ENCODE measurements at regions not wholly inside any gene's neighbourhood (a gene's known extent, or its start where the extent isn't known, plus 50 kb on each side); places are given as distances from the start of the nearest gene placed in this dataset.
"Not testable (repeated sequence)": the region's sequence is repeated elsewhere in the genome, so short reads cannot be mapped to it uniquely, and the experiment has no call there.

DNA sequence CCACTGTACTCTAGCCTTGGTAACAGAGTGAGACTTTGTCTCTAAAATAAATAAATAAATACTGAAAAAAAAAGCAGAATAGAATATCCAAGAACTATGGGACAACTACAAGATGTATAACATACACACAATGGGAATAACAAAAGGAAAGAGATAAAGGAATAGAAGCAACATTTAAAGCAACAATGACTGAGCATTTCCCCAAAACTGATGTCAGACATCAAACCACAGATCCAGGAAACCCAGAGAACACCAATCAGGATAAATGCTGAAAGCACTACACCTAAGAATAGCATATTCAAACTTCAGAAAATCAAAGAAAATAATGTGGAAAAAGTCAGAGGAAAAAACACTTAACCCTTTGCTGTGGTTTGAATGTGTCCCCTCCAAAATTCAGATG lies 436.4 kb downstream of the ACTL7B start:
- no peak for DNase-seq (ENCODE audit: low read depth in 4 of 4, low spot score in 1 of 4)

DNA sequence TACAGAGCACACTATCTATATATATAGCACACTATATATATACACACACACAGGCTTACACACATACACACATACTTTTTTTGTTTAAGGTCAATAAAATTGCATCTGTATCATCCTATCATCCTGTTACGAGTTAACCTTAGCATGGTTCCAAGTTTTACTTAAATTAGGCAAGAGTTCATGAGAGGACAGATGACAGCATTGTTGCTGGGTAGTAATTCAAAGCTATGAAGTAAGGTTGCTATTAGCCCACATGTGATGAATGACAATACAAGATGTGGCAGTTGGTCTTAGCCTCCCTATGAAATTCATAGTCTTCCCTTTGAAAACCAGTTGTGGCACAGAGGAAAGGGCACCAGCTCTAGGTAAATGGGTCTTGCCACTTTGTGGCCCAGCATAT lies 438.1 kb downstream of the ACTL7B start:
- DNase-seq (ENCODE audit: low read depth in 4 of 4, low spot score in 1 of 4) = no peak

DNA sequence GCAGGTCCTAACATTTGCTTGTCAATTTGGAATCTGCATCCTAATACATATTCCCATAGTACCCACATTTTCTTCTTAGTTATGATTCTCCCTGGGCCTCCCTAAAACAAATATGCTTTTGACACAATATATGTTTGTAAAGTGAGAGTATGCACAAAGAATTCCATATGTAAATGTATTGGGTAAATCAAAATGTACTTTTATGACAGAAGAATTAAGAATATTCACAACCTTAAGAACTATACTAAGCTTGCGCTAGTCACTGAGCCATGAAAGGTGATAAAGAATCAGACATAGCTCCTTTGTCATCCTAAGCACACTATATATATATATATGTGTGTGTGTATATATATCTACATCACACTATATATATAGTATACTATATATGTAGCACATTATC lies 438.5 kb downstream of the ACTL7B start:
- no peak for DNase-seq (ENCODE audit: low read depth in 4 of 4, low spot score in 1 of 4)

DNA sequence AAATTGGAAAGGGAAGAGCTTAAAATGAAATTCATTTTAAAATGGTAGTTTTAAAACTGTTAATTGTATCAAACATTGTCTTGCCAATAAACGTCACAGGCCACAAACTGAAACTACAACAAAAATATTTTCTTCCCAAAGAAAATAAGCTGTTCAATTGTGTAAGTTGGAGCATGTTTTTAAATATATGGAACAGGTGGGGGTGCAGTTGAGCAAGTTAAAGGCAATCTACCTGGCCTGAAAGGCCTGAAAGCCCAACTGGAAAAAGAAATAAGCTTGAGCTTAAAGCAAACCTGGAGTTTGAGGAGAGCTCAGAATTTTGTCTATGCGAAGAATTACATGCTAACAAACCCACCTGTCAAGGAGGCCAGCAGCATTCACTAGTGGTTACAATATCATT lies 439.5 kb downstream of the ACTL7B start:
- no peak for DNase-seq (ENCODE audit: low read depth in 4 of 4, low spot score in 1 of 4)

GRCh38 chr9:108413809-108414208 lies 442.0 kb downstream of the ACTL7B start:
- no peak for DNase-seq (ENCODE audit: low read depth in 4 of 4, low spot score in 1 of 4)

DNA sequence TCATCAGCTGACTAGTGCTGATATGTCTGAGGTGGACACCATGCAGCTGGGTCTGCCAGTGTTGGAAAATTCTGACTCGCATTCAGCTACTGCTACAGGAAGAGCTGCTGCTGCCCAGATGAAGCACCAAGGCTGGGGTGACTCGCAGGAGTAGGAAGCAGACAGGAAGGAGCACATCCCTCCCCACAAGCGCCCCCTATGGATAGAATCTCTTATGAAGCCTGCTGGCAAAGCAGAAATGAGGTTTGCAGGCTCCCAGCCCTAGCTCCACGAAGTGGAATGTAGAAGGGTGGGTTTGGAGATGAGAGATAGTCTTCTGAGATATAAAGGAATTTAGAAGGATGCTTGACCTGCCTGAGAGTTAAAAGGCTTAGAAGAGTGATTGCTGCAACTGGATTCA lies 443.0 kb downstream of the ACTL7B start:
- DNase-seq (ENCODE audit: low read depth in 4 of 4, low spot score in 1 of 4) = no peak

DNA sequence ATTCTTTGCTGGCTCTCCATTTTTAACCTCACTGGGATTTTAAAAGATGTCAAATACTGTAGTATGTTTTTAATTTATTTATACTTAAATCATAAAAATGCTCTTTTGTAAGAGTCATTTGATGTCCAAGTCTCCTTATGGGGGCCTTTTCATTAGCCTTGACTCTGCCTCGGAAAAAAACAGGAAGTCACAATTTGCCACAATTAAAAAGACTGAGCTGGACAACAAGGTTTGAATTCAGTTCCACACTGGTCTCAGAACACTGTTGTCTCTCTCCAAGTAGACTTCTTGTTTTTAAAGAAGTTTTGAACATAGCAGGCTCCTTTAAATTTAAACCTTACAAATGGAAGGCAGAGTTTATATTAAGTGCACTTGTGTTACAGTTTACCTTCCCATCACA lies 444.2 kb downstream of the ACTL7B start:
- DNase-seq (ENCODE audit: low read depth in 4 of 4, low spot score in 1 of 4) = no peak

GRCh38 chr9:108410161-108410560 lies 445.6 kb downstream of the ACTL7B start:
- no peak for DNase-seq (ENCODE audit: low read depth in 4 of 4, low spot score in 1 of 4)

DNA sequence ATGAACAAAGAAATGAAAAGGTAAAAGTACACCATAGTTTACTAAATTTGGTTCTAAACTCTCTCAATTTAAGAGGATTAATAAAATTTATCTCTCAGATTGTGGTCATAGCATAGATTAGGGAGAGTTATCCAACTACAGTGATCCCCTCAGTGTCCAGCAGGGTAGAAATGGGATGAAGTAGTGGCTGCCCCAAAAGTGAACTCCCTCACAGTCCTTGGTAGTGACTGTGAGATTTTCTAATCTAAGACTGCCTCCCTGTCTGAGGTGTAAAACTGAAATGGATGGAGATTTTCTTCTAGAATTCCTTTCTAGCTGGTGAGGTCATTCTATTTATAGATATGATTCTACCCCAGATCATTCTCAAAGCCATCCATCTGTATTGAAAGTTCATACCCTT lies 455.5 kb downstream of the ACTL7B start:
- no peak for DNase-seq (ENCODE audit: low read depth in 4 of 4, low spot score in 1 of 4)

GRCh38 chr9:108399851-108400250 lies 455.9 kb downstream of the ACTL7B start:
- no peak for DNase-seq (ENCODE audit: low read depth in 4 of 4, low spot score in 1 of 4)

- no peak for DNase-seq (ENCODE audit: low read depth in 4 of 4, low spot score in 1 of 4)
These were observed 458.5 kb downstream of the ACTL7B start for GRCh38 chr9:108397286-108397685.

DNA sequence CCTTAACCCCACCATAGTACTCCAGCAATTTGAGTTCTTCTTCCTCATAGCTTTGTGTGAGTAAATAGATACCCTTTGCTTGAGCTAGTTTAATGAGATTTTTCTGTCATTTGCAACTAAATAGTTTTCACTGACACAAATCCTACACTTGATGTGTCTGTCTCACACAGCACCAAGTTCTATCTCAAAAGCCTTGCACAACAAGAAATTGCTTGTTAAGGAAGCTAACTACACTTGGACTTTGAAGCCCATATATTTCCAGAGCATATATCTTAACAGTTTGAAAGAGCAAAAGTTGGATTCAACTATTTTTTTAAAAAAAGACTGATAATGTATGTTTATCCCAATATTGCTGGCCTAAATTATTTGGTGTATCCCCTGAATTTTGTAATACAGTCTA lies 459.2 kb downstream of the ACTL7B start:
- no peak for DNase-seq (ENCODE audit: low read depth in 4 of 4, low spot score in 1 of 4)

GRCh38 chr9:108396193-108396592 lies 459.6 kb downstream of the ACTL7B start:
- DNase-seq (ENCODE audit: low read depth in 4 of 4, low spot score in 1 of 4) = no peak

DNA sequence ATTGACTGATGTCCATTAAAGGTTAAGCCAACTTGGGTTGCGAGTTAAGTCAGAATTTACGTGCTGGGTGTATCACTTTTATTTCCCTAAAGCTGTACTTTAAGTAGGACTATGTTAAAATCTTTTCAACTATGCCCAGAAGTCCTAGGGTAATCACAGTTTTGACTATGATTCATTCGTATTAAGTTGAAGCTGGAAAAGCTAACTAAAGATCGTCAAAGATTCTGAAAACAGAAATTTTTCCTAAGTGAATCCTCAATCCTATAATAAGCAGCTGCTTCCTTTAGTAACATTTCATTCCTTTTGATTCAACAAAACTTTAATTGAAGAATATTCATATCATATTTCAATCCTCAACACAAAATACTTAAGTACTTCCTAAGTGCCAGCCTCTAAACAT lies 460.4 kb downstream of the ACTL7B start:
- no peak for DNase-seq (ENCODE audit: low read depth in 4 of 4, low spot score in 1 of 4)

DNA sequence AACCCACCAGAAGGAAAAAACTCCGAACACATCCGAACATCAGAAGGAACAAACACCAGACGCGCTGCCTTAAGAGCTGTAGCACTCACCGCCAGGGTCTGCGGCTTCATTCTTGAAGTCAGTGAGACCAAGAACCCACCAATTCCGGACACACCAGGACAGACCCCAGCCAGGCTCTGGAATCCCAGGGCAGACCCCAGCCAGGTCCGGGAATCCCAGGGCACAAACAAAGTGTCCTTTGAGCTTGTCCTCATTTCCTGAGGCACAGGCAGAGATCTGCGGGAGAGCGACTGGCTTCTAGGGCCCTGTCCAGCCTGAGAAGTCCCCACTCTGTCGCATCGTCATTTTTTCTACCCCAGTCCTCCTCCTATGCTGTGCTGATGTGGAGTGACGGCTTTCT lies 461.1 kb downstream of the ACTL7B start:
- DNase-seq (ENCODE audit: low read depth in 4 of 4, low spot score in 1 of 4) = no peak

DNA sequence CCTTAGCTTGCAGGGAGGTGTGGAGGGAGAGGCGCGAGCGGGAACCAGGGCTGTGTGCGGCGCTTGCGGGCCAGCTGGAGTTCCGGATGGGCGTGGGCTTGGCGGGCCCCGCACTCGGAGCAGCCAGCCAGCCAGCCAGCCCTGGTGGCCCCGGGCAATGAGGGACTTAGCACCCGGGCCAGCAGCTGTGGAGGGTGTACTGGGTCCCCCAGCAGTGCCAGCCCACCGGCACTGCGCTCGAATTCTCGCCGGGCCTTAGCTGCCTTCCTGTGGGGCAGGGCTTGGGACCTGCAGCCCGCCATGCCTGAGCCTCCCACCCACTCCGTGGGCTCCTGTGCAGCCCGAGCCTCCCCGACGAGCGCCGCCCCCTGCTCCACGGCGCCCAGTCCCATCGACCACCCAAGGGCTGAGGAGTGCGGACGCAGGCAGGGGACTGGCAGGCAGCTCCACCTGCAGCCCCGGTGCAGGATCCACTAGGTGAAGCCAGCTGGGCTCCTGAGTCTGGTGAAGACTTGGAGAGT lies 462.2 kb downstream of the ACTL7B start:
- not testable (repeated sequence) for DNase-seq (ENCODE audit: low read depth in 4 of 4, low spot score in 1 of 4)

- no peak for DNase-seq (ENCODE audit: low read depth in 4 of 4, low spot score in 1 of 4)
These were observed 462.9 kb downstream of the ACTL7B start for GRCh38 chr9:108392877-108393276.

DNA sequence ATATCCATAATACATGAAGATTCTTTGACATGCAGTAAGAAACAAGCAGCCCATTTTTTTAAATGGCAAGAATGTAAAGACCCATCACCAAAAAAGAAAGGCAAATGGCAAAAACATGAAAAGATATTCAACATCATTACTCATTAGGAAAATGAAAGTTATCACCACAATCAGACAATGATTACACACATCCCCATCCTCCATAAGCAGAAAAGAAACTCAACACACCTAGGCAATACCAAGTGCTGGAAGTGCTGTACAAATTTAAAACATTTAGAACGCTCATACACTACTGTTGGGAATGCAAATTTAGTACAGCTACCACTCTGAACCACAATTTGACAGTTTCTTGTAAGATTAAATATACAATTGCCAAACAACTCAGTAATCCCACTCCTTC lies 466.7 kb downstream of the ACTL7B start:
- no peak for DNase-seq (ENCODE audit: low read depth in 4 of 4, low spot score in 1 of 4)

DNA sequence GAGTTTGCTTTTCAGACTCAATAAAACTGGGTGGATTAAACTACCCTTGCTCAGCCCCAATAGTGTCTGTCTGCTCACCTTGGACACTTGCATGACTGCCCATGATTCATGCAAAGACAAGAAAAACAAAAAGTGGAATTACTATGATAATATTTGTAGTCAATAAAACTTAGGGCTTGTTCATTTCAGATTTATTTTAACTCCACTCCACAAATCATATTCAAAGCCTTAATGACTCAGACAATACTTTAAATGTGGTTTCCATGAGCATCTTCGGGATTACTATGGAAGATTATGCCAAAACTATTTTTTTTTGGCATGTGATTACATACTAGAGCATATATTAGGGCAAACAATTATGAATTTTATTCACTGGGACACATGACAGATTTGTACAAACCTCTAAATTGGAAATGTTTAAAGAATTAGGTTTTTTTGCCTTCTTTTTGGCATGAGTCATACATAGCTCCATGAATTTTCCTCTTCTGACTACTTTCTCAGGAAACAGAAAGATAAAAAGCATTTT lies 468.9 kb downstream of the ACTL7B start:
- DNase-seq (ENCODE audit: low read depth in 4 of 4, low spot score in 1 of 4) = no peak

DNA sequence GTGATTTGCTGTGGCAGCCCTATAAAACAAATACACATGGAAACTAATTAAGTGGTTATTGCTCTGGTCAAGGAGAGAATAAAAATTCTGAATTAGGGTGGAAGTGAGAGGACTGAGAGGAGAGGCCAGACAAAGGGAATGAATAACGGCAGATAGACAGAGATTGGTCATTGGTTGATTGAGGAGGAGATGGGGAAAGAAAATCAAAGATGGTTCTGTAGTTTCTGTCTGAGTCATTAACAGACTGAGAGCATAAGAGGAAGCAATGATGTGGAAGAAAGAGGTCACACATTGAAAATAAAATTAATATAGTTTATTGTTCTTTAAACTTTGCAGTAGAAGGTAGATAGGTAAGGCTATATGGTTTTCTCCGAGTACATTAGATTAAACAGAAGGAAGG lies 469.8 kb downstream of the ACTL7B start:
- DNase-seq (ENCODE audit: low read depth in 4 of 4, low spot score in 1 of 4) = no peak

- DNase-seq (ENCODE audit: low read depth in 4 of 4, low spot score in 1 of 4) = no peak
These were observed 472.0 kb downstream of the ACTL7B start for GRCh38 chr9:108383796-108384195.

- DNase-seq (ENCODE audit: low read depth in 4 of 4, low spot score in 1 of 4) = no peak
These were observed 473.5 kb downstream of the ACTL7B start for GRCh38 chr9:108382310-108382709.

DNA sequence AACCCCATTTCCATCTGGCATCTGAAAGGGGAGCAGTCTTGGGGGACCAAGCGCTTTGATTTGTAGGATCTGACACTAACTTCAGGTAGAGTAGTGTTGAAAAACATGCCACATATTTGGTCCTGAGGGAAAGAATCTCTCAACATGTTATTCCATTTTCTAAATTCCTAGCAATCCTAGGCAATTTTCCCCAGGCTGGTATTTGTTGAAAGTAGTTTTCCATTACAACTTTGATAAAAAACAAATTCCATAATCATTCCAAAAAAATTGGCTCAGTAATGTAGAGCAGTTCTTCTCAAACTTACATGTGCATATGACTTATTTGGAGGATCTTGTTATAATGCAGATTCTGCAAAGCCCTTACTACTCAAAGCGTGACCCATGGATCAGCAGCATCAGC lies 477.9 kb downstream of the ACTL7B start:
- no peak for DNase-seq (ENCODE audit: low read depth in 4 of 4, low spot score in 1 of 4)

DNA sequence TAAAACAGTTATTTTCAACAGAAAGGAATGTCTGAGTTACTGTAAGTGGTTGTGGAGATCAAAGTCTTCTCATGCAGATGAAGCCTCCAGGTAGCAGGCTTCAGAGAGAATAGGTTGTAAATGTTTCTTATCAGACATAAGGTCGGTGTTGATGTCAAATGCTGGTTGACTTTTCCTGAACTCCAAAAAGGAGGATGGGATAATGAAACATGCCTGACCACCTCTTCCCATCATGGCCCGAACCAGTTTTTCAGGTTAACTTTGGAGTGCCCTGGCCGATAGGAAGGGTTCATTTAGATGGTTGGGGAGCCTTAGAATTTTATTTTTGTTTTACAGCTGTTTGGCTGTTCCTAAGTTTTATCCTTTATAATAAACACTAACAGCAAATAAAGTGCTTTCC lies 478.4 kb downstream of the ACTL7B start:
- no peak for DNase-seq (ENCODE audit: low read depth in 4 of 4, low spot score in 1 of 4)

Data from stimulated activated CD4-positive, alpha-beta T cell treated with anti-CD3 and anti-CD28 coated beads, Interleukin-1b, Interleukin-23, amount 100 ng/mL, for 24 hours (primary cell).